H1 (cell line): ENCODE measurements at regions not wholly inside any gene's neighbourhood (a gene's known extent, or its start where the extent isn't known, plus 50 kb on each side); places are given as distances from the start of the nearest gene placed in this dataset.

Source experiments
- CTCF ChIA-PET: fragments of 300-600 bp; sonication (Branson Sonifier 250); formaldehyde crosslinking; loops from one replicate; lab custom pipeline; 2021; ENCODE audit not compliant: partially characterized antibody; lab: Charles Lee
- POLR2A ChIA-PET: fragments of 300-600 bp; sonication (Branson Sonifier 250); formaldehyde crosslinking; loops from one replicate; lab custom pipeline; 2021; ENCODE audit warnings: inconsistent platforms; ENCODE audit not compliant: partially characterized antibody; lab: Charles Lee
- DNase-seq, 2 experiments: peaks; one replicate each; pipeline versions ENCODE4 v3.0.0 to v3.0.0-alpha.2; 2010 to 2022; ENCODE audit warnings: low spot score in 2 of 2, low read depth in 1 of 2, mixed read lengths in 1 of 2
- FAIRE-seq: peaks from 2 replicates; lab custom pipeline; 2011; peaks lifted over from hg19 to GRCh38; lab: Jason Lieb, UNC
- H2AFZ ChIP-seq: 2 replicates; pipeline ENCODE4 v1.8.1; 2012; ENCODE audit warnings: low read length, inconsistent platforms
- H2AK5ac ChIP-seq: 2 replicates; pipeline ENCODE4 v1.6.1; 2013; ENCODE audit warnings: low read depth, low read length
- H2BK120ac ChIP-seq: replicated peaks from 2 replicates; pipeline ENCODE3; 2013; ENCODE audit warnings: low read depth, low read length, inconsistent platforms
- H2BK12ac ChIP-seq: 2 replicates; pipeline ENCODE4 v1.6.1; 2013; ENCODE audit warnings: low read depth, low read length
- H2BK15ac ChIP-seq: 2 replicates; pipeline ENCODE4 v1.6.1; 2013; ENCODE audit warnings: low read length
- H2BK20ac ChIP-seq: 2 replicates; pipeline ENCODE4 v1.6.1; 2013; ENCODE audit warnings: low read length
- H2BK5ac ChIP-seq: 2 replicates; pipeline ENCODE4 v1.6.1; 2013; ENCODE audit warnings: low read depth, low read length
- H3K14ac ChIP-seq: 2 replicates; pipeline ENCODE4 v1.6.1; 2013; ENCODE audit warnings: inconsistent platforms; ENCODE audit not compliant: insufficient read length
- H3K18ac ChIP-seq: 2 replicates; pipeline ENCODE4 v1.6.1; 2013; ENCODE audit warnings: low read length; ENCODE audit errors: extremely low read depth
- H3K23ac ChIP-seq: 2 replicates; pipeline ENCODE4 v1.6.1; 2013; ENCODE audit warnings: inconsistent platforms; ENCODE audit not compliant: insufficient read length
- H3K23me2 ChIP-seq: 2 replicates; pipeline ENCODE4 v1.6.1; 2013; ENCODE audit warnings: low read depth, low read length
- H3K27ac ChIP-seq: 2 replicates; pipeline ENCODE4 v1.6.1; 2011; ENCODE audit warnings: low read depth, low read length, inconsistent platforms
- H3K27me3 ChIP-seq, 4 experiments: replicated peaks in 1 of 4; 1 replicate in 1 of 4; 2 replicates in 3 of 4; pipeline versions ENCODE4 v1.6.1 to v1.8.1; 2011 to 2013; ENCODE audit warnings: low read length in 3 of 4, mild to moderate bottlenecking in 3 of 4, inconsistent platforms in 2 of 4, mixed read lengths in 2 of 4, moderate library complexity in 1 of 4; ENCODE audit not compliant: control insufficient read depth in 3 of 4, insufficient read depth in 3 of 4; ENCODE audit errors: extremely low read depth in 1 of 4
- H3K36me3 ChIP-seq, 4 experiments: 2 replicates each; pipeline versions ENCODE4 v1.6.1 to v1.8.1; 2011 to 2013; ENCODE audit warnings: mild to moderate bottlenecking in 4 of 4, low read length in 3 of 4, moderate library complexity in 2 of 4, control low read depth in 1 of 4, inconsistent platforms in 1 of 4; ENCODE audit not compliant: insufficient read depth in 4 of 4, control insufficient read depth in 2 of 4
- H3K4ac ChIP-seq: replicated peaks from 2 replicates; pipeline ENCODE3; 2013; ENCODE audit warnings: low read length, low read depth, mixed read lengths, inconsistent platforms; ENCODE audit not compliant: insufficient read length
- H3K4me1 ChIP-seq, 4 experiments: replicated peaks in 1 of 4; 1 replicate in 1 of 4; 2 replicates in 3 of 4; pipeline versions ENCODE4 v1.6.1 to v1.8.1; 2011 to 2013; ENCODE audit warnings: low read length in 3 of 4, inconsistent platforms in 2 of 4, mixed read lengths in 1 of 4; ENCODE audit not compliant: insufficient read depth in 4 of 4, control insufficient read depth in 3 of 4
- H3K4me2 ChIP-seq, 2 experiments: 2 replicates each; pipeline versions ENCODE4 v1.6.1 to v1.8.1; 2011 to 2013; ENCODE audit warnings: low read depth in 2 of 2, low read length in 2 of 2, control low read depth in 1 of 2, inconsistent platforms in 1 of 2, mild to moderate bottlenecking in 1 of 2; ENCODE audit not compliant: insufficient read depth in 1 of 2
- H3K4me3 ChIP-seq, 4 experiments: fragments of 200-600, 300-600 bp in 1 of 4; sonication (generic), shearing (Covaris generic), sonication (Bioruptor Twin) in 1 of 4; 2 replicates each; pipeline versions ENCODE4 v1.5.1 to v1.8.1; 2011 to 2016; ENCODE audit warnings: low read length in 4 of 4, low read depth in 3 of 4, control low read depth in 2 of 4, inconsistent platforms in 2 of 4, mild to moderate bottlenecking in 2 of 4, mixed read lengths in 1 of 4, moderate library complexity in 1 of 4; ENCODE audit not compliant: insufficient read depth in 2 of 4; ENCODE audit errors: extremely low read depth in 1 of 4
- H3K56ac ChIP-seq: replicated peaks from 2 replicates; pipeline ENCODE3; 2013; ENCODE audit warnings: low read depth, mild to moderate bottlenecking, mixed read lengths, low read length, inconsistent platforms; ENCODE audit not compliant: insufficient read length
- H3K79me1 ChIP-seq: 2 replicates; pipeline ENCODE4 v1.6.1; 2013; ENCODE audit warnings: low read depth, low read length, control low read depth
- H3K79me2 ChIP-seq, 2 experiments: 2 replicates each; pipeline versions ENCODE4 v1.6.1 to v1.8.1; 2012 to 2013; ENCODE audit warnings: low read length in 2 of 2, mild to moderate bottlenecking in 2 of 2, inconsistent platforms in 1 of 2; ENCODE audit not compliant: insufficient read depth in 2 of 2, control insufficient read depth in 1 of 2
- H3K9ac ChIP-seq, 4 experiments: replicated peaks in 1 of 4; 1 replicate in 1 of 4; 2 replicates in 3 of 4; pipeline versions ENCODE4 v1.6.1 to v1.8.1; 2011 to 2013; ENCODE audit warnings: low read depth in 3 of 4, low read length in 3 of 4, control low read depth in 2 of 4, mild to moderate bottlenecking in 2 of 4, moderate library complexity in 2 of 4, inconsistent platforms in 1 of 4; ENCODE audit errors: extremely low read depth in 1 of 4
- H3K9me3 ChIP-seq, 2 experiments: 2 replicates each; pipeline versions ENCODE4 v1.6.1 to v1.8.1; 2012 to 2013; ENCODE audit warnings: mild to moderate bottlenecking in 2 of 2, moderate library complexity in 2 of 2, control low read depth in 1 of 2, inconsistent platforms in 1 of 2, low read depth in 1 of 2, low read length in 1 of 2, mixed read lengths in 1 of 2; ENCODE audit not compliant: insufficient read depth in 2 of 2
- H4K20me1 ChIP-seq, 2 experiments: replicated peaks in 1 of 2; 2 replicates each; pipeline versions ENCODE3 to v1.8.1; 2011 to 2013; ENCODE audit warnings: inconsistent platforms in 2 of 2, low read length in 2 of 2, mild to moderate bottlenecking in 1 of 2; ENCODE audit not compliant: insufficient read depth in 2 of 2, control insufficient read depth in 1 of 2
- H4K5ac ChIP-seq: 2 replicates; pipeline ENCODE4 v1.6.1; 2013; ENCODE audit warnings: low read length, low read depth, mixed read lengths, inconsistent platforms; ENCODE audit not compliant: insufficient read length
- H4K8ac ChIP-seq: 2 replicates; pipeline ENCODE4 v1.8.0; 2013; ENCODE audit warnings: mild to moderate bottlenecking, moderate library complexity, low read length, inconsistent platforms; ENCODE audit not compliant: insufficient read depth; ENCODE audit errors: extremely low read depth
- H4K91ac ChIP-seq: replicated peaks from 2 replicates; pipeline ENCODE3; 2013; ENCODE audit warnings: low read length, mixed read lengths, inconsistent platforms; ENCODE audit not compliant: insufficient read length
- CBX5 ChIP-seq: fragments of 300-800, 300-1000 bp; sonication (generic); IDR thresholded peaks from 2 replicates; pipeline ENCODE4 v1.7.1; 2016; ENCODE audit warnings: antibody characterized with exemption, low read length, low read depth
- CTBP2 ChIP-seq: IDR thresholded peaks from 2 replicates; pipeline ENCODE4 v1.7.0; 2011; ENCODE audit warnings: borderline replicate concordance, mild to moderate bottlenecking, moderate library complexity, mixed read lengths, low read length; ENCODE audit not compliant: insufficient read depth, insufficient read length
- EGR1 ChIP-seq: IDR thresholded peaks from 2 replicates; pipeline ENCODE4 v1.6.1; 2011; ENCODE audit warnings: low read depth, low read length, borderline replicate concordance
- JUN ChIP-seq: IDR thresholded peaks from 2 replicates; pipeline ENCODE4 v1.6.1; 2011; ENCODE audit warnings: low read depth, mild to moderate bottlenecking, improper control_type of control experiment, low read length
- KDM1A ChIP-seq: fragments of 200-600, 300-600 bp; sonication (generic); IDR thresholded peaks from 2 replicates; pipeline ENCODE4 v1.7.1; 2016; ENCODE audit warnings: mild to moderate bottlenecking, low read length, borderline replicate concordance
- KDM4A ChIP-seq: IDR thresholded peaks from one replicate; pipeline ENCODE4 v1.7.1; 2012; ENCODE audit warnings: low read depth, mild to moderate bottlenecking, moderate library complexity, low read length, inconsistent platforms; ENCODE audit not compliant: severe bottlenecking
- NANOG ChIP-seq: IDR thresholded peaks from 2 replicates; pipeline ENCODE4 v1.6.1; 2011; ENCODE audit warnings: low read length, low read depth, mild to moderate bottlenecking, inconsistent platforms; ENCODE audit not compliant: insufficient read depth, poor library complexity, severe bottlenecking
- POLR2A ChIP-seq, 2 experiments: IDR thresholded peaks; 1 replicate in 1 of 2; 2 replicates in 1 of 2; pipeline ENCODE4 v1.6.1; 2011; ENCODE audit warnings: low read depth in 2 of 2, low read length in 2 of 2, mild to moderate bottlenecking in 2 of 2; ENCODE audit errors: control extremely low read depth in 1 of 2
- POLR2AphosphoS5 ChIP-seq: IDR thresholded peaks from 2 replicates; pipeline ENCODE4 v1.6.1; 2011; ENCODE audit warnings: low read depth, low read length
- RBBP5 ChIP-seq: IDR thresholded peaks from 2 replicates; pipeline ENCODE4 v1.7.1; 2012; ENCODE audit warnings: low read depth, mild to moderate bottlenecking, inconsistent platforms, low read length, moderate library complexity, borderline replicate concordance
- SP4 ChIP-seq: IDR thresholded peaks from 2 replicates; pipeline ENCODE4 v1.6.1; 2012; ENCODE audit warnings: low read length, inconsistent platforms
- TAF1 ChIP-seq: IDR thresholded peaks from 2 replicates; pipeline ENCODE4 v1.6.1; 2011; ENCODE audit warnings: mild to moderate bottlenecking, low read depth, low read length
- TEAD4 ChIP-seq: IDR thresholded peaks from 2 replicates; pipeline ENCODE4 v1.6.1; 2012; ENCODE audit warnings: low read depth, low read length, inconsistent platforms, mixed read lengths
- TF ChIP-seq, protein P1 (sequence below): IDR thresholded peaks from 2 replicates; pipeline ENCODE4 v1.6.1; 2011; ENCODE audit warnings: low read depth, mild to moderate bottlenecking, low read length; ENCODE audit not compliant: insufficient read depth
- TF ChIP-seq, protein P2 (sequence below): IDR thresholded peaks from 2 replicates; pipeline ENCODE4 v1.6.1; 2012; ENCODE audit warnings: low read length, inconsistent platforms

DNA sequence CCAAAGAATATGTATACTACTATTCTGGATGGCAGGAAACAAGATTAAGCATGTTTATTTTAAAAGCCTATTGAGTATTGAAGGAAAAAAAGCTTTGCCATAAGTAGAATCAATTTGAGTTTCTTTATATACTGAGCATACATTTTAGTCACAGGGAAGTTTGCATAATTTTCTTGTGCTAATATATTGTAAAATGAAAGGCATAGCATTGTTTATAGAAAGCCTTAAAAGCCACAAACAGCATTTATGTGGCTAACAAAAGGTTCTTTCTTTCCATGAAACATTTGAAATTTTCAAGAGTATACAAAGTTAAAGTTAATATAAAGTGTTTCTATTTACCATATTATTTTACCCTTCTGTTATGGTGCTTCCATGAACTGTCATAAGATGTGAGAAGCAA, 1133.8 kb upstream of the PCDH10 start:
- Histone ChIP-seq H3K14ac (no peak overlapping the region), H2BK15ac (no peak overlapping the region), H2BK5ac (no peak overlapping the region), H3K23ac (no peak overlapping the region), H3K4ac (no peak overlapping the region), H3K4me3 (no peak overlapping the region), H3K36me3 (no peaks in the 10 kb centered on the region), H2AFZ (no peak overlapping the region), H3K27me3 (no peaks in the 10 kb centered on the region), H3K23me2 (no peaks in the 10 kb centered on the region), H3K9me3 (no peaks in the 10 kb centered on the region), H4K20me1 (no peaks in the 10 kb centered on the region), H3K27ac (no peak overlapping the region), H3K56ac (no peak overlapping the region), H3K18ac (no peak overlapping the region), H2AK5ac (no peak overlapping the region), H4K91ac (no peak overlapping the region), H3K79me1 (no peaks in the 10 kb centered on the region), H3K4me1 (no peaks in the 10 kb centered on the region), H4K5ac (no peak overlapping the region), H3K4me2 (no peak overlapping the region), H2BK20ac (no peak overlapping the region), H3K9ac (no peak overlapping the region), H3K79me2 (no peaks in the 10 kb centered on the region), H2BK120ac (no peak overlapping the region), H4K8ac (no peak overlapping the region), H2BK12ac (no peak overlapping the region)
- CTCF ChIA-PET: no interaction called here
- FAIRE-seq (no peak), DNase-seq (no peak)
- POLR2A ChIA-PET: no interaction called here
- no peak for TF ChIP-seq RBBP5
- TF ChIP-seq KDM4A: no peak
- no peak for TF ChIP-seq EGR1
- no peak for TF ChIP-seq TEAD4
- TF ChIP-seq JUN: no peak
- no peak for TF ChIP-seq POLR2A (IDR thresholded peaks at IDR 0.05; ENCODE audit: control extremely low read depth in 1 of 2, low read depth in 2 of 2, low read length in 2 of 2)
- TF ChIP-seq POLR2AphosphoS5: no peak
- TF ChIP-seq SP4: no peak
- TF ChIP-seq CTBP2: no peak
- TF ChIP-seq NANOG: no peak
- no peak for TF ChIP-seq KDM1A
- TF ChIP-seq CBX5: no peak
- TF ChIP-seq, protein P1, sequence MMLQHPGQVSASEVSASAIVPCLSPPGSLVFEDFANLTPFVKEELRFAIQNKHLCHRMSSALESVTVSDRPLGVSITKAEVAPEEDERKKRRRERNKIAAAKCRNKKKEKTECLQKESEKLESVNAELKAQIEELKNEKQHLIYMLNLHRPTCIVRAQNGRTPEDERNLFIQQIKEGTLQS: no peak
- TF ChIP-seq, protein P2, sequence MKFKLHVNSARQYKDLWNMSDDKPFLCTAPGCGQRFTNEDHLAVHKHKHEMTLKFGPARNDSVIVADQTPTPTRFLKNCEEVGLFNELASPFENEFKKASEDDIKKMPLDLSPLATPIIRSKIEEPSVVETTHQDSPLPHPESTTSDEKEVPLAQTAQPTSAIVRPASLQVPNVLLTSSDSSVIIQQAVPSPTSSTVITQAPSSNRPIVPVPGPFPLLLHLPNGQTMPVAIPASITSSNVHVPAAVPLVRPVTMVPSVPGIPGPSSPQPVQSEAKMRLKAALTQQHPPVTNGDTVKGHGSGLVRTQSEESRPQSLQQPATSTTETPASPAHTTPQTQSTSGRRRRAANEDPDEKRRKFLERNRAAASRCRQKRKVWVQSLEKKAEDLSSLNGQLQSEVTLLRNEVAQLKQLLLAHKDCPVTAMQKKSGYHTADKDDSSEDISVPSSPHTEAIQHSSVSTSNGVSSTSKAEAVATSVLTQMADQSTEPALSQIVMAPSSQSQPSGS: no peak
- TF ChIP-seq TAF1: no peak
